GM12872 (cell line): ENCODE measurements at regions not wholly inside any gene's neighbourhood (a gene's known extent, or its start where the extent isn't known, plus 50 kb on each side); places are given as distances from the start of the nearest gene placed in this dataset.

Experiments used
- TF ChIP-seq, protein P1 (sequence below): IDR thresholded peaks from 3 replicates; pipeline ENCODE4 v1.5.1; 2011; ENCODE audit warnings: low read depth, mild to moderate bottlenecking, low read length, moderate library complexity; ENCODE audit not compliant: insufficient read depth

DNA sequence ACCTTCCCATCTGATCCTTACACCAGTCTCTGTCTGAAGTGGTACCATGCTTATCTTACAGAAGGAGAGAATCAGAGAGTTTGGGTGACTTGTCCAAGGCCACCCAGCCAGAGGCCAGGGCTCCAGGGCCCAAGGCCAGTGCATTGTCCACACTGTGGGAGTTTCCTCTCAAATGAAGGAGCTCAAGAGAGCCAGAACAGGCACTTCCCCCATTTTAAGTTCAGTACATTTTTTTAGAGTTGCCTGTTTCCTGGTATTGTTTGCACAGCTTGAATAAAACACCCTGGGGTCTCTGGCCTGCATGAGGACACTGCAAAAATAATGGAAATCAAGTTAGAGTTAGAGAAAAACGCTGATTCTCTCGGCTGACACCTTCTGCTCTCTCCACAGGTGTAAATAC, 284.0 kb downstream of the SQOR start:
- TF ChIP-seq, protein P1, sequence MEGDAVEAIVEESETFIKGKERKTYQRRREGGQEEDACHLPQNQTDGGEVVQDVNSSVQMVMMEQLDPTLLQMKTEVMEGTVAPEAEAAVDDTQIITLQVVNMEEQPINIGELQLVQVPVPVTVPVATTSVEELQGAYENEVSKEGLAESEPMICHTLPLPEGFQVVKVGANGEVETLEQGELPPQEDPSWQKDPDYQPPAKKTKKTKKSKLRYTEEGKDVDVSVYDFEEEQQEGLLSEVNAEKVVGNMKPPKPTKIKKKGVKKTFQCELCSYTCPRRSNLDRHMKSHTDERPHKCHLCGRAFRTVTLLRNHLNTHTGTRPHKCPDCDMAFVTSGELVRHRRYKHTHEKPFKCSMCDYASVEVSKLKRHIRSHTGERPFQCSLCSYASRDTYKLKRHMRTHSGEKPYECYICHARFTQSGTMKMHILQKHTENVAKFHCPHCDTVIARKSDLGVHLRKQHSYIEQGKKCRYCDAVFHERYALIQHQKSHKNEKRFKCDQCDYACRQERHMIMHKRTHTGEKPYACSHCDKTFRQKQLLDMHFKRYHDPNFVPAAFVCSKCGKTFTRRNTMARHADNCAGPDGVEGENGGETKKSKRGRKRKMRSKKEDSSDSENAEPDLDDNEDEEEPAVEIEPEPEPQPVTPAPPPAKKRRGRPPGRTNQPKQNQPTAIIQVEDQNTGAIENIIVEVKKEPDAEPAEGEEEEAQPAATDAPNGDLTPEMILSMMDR = no peak

DNA sequence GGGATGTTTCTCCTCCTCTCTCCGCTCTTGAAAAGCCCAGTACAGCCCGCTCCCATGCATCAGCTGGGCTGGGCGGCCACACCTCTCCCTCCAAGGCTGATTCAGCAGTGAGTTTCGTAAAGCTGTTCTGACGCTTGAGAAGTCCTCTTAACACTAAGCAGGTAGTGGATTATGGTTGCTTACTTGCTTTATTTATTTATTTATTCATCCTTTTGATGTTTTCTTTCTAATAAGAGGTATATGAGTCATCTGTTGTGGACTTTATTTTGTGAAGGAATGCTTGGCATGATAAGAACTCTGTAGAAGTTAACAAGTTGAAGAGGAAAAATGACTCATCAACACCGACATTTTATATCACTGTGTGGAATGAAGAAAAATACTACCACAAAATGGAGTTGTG, 285.0 kb downstream of the SQOR start:
- TF ChIP-seq, protein P1 = no peak

- TF ChIP-seq, protein P1 = no peak
Measured at GRCh38 chr15:45921376-45921775, 286.5 kb downstream of the SQOR start.

GRCh38 chr15:45921978-45922377, 287.1 kb downstream of the SQOR start:
- TF ChIP-seq, protein P1 = no peak

DNA sequence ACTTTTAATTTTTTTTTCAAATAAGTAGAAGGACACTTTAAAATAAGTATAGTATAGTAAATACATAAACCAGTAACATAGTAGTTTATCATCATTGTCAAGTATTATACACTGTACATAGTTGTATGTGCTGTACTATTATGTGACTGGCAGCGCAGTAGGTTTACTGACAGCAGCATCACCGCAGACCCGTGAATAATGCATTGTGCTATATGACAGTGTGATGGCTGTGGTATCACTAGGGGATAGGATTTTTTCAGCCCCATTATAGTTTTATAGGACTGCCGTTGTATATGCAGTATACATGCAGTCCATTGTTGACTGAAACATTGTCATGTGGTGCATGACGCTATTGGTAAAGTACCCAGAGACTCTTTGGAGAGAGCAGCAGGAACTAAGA, 306.5 kb downstream of the SQOR start:
- TF ChIP-seq, protein P1 = no peak

DNA sequence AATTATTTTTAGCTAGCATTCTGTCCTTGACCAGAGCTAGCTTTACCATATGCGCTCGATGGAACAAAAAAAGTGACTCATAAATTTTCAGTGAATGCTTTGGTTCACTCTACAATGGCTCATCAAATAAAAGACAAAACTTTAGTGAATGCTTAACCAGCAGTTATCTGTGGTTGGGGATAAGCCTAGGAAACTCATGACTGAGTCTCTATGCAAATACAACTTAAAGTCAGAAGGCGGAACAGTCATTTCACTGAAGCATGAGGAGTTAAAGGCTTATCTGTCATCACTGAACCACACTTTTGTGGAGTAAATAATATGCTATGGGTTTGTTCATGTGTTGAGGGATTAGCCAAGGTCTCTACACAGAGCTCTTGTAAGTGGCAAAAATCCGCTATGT, 308.4 kb downstream of the SQOR start:
- TF ChIP-seq, protein P1 = no peak

GRCh38 chr15:45946111-45946510, 311.3 kb downstream of the SQOR start:
- TF ChIP-seq, protein P1 = no peak

DNA sequence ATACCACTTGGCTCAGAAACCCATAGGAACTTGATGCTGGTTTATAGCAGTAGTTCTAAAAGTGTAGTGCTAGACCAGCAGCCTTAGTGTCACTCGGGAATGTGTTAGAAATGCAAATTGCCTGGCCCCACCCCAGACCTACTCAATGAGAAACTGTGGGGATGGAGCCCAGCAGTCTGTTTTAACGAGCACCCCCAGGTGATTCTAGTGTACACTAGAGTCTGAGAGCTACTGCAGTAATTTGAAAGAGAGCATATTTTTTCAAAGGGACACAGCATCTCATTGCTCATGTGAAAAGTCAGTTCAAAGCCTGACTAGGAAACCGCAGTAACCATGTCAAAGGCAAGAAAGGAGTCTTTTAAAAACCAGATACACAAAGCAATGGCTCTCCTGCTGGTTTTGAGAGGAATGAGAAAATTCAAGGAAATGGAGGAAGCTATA, 313.4 kb downstream of the SQOR start:
- TF ChIP-seq, protein P1 = no peak
